Medulla oblongata (tissue), 1 donor: ENCODE measurements at regions not wholly inside any gene's neighbourhood (a gene's known extent, or its start where the extent isn't known, plus 50 kb on each side); places are given as distances from the start of the nearest gene placed in this dataset.
"Not testable (repeated sequence)": the region's sequence is repeated elsewhere in the genome, so short reads cannot be mapped to it uniquely, and the experiment has no call there.

Source experiments
- DNase-seq: peaks from one replicate; pipeline ENCODE4 v3.0.0-alpha.2; 2015; ENCODE audit errors: extremely low spot score

DNA sequence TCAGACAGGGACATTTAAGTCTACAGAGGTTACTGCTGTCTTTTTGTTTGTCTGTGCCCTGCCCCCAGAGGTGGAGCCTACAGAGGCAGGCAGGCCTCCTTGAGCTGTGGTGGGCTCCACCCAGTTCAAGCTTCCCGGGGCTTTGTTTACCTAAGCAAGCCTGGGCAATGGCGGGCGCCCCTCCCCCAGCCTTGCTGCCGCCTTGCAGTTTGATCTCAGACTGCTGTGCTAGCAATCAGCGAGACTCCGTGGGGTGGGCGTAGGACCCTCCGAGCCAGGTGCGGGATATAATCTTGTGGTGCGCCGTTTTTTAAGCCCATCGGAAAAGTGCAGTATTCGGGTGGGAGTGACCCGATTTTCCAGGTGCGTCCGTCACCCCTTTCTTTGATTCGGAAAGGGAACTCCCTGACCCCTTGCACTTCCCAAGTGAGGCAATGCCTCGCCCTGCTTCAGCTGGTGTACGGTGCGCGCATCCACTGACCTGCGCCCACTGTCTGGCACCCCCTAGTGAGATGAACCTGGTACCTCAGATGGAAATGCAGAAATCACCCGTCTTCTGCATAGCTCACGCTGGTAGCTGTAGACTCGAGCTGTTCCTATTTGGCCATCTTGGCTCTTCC lies 134.1 kb upstream of the KITLG start:
- not testable (repeated sequence) for DNase-seq

DNA sequence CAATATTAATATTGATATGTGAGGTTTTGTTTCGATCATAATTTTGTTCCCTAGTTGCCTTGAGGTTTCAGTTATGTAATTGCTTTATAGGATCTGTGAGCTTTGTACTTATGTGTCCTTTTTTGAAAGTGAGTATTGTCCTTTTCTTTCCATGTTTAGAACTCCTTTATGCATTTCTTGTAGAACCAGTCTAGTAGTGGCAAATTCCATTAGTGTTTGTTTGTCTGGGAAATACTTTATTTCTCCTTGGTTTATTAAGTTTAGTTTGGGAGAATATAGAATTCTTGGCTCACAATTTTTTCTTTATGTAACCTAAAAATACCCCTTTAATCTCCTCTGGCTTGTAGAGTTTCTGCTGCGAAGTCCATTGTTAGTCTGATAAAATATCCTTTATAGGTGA lies 127.5 kb upstream of the KITLG start:
- no peak for DNase-seq

DNA sequence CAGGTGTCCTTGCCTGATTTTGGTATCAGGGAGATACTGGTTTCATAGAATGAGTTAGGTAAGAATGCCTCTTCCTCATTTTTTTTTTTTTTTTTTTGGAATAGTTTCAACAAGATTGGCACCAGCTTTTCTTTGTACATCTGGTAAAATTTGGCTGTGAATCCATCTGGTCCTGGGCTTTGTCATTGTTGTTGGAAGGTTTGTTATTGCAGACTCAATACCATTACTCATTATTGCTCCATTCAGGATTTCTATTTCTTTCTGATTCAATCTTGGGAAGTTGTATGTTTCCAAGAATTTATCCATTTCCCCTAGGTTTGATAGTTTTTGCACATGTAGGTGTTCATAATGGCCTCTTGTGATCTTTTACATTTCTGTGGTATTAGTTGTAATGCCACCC lies 126.0 kb upstream of the KITLG start:
- no peak for DNase-seq

DNA sequence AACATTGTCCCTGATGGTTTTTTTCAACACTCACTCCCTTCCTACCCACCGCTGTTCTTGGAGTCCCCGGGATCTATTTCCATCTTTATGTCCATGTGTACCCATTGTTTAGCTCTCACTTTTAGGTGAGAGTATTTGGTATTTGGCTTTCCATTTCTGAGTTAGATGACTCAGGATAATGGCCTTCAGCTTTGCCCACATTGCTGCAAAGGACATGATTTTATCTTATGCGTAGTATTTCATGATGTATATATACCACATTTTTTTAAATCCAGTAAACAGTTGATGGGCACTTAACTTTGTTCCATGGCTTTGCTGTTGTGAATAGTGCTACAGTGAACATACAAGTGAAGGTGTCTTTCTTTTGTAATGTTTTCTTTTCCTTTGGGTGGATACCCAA lies 123.5 kb upstream of the KITLG start:
- no peak for DNase-seq

DNA sequence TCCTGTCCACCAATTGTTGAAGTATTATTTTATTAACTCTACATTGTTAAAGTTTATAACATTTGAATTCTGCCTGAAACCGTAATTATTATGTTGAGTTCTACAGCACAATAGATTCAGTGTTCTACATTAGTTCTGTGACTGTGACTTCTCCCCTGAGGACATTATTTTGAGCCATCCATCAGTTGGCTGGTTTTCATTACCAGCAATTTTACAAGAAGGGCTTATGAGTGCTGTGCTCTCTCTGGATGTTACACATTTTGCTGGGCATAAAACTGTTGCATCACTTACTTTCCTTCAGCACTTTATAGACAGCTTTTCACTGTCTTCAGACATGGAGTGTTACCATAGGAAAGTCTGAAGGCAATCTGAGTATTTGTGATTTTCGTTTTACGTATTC lies 118.2 kb upstream of the KITLG start:
- no peak for DNase-seq

DNA sequence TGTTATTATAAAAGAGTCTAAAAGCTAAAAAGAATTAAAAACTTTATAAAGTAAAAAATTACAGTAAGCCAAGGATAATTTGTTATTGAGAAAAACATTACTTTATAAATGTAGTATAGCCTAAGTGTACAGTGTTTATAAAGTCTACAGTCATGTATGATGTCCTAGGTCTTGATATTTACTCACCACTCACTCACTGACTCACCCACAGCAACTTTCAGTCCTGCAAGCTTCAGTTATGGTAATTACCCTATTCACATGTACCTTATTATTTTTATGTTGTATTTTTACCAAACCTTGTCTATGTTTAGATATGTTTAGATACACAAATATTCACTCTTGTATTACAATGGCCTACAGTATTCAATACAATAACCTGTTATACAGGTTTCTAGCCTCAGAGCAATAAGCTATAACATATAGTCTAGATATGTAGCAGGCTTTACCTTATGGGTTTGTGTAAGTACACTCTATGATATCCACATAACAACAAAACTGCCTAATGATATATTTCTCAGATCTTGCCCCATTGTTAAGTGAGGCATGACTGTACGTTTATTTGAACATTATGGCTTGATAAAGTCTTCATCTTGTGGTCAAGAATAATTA lies 113.7 kb upstream of the KITLG start:
- no peak for DNase-seq

DNA sequence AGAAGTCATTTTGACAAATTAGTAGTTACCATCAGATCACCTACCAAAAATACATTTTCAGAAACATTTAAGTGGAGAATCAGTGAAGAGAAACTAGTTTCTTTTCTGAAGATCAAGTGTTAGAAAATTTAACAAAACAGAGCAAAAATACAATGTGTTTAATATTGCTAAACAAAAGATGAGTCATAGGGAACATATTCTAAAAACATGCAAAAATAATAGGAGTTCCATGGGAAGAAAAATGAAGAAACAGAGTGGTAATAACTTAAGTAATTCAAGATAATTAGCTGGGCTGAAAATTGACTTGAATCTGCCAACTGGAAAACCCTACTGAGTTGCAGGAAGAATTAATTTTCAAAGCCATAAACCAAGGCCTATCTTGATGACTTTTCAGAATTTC lies 111.5 kb upstream of the KITLG start:
- DNase-seq = no peak

DNA sequence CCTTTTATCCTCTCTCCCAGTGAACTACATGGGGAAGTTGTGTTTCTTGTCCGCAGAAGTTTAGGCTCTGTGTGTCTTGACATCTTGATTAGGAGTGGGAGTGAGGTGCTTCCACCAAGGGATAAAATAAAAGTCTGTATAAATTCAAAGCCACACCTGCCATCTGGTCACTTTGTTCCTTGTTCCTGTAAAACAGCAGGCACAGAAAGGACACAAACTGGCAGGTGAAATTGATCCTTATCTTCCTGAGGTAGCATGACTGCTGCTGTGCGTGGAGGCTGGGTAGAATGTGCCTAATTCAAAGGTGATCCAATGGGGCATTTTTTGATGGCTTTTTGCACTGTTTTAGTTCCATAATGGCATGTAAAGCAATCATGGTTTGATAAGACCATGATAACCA lies 104.3 kb upstream of the KITLG start:
- DNase-seq = no peak

DNA sequence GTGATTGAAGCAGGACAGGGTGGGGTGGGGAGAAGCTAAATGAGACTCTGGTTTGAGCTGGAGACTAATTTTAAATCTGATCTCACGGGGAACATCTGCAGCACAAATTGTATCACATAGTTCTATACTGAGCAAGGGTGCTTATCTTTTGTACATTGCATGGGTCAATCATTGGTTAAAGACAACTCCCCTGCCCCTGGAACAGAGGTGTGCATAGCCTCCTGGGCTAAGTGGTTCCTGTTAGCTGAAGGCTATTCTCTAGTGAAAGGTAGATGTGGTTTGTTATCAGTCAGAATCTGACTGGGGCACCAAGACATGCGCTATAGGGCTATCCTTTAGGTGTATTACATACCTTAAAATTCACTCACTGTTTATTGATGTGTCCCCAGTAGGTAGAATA lies 103.9 kb upstream of the KITLG start:
- no peak for DNase-seq

DNA sequence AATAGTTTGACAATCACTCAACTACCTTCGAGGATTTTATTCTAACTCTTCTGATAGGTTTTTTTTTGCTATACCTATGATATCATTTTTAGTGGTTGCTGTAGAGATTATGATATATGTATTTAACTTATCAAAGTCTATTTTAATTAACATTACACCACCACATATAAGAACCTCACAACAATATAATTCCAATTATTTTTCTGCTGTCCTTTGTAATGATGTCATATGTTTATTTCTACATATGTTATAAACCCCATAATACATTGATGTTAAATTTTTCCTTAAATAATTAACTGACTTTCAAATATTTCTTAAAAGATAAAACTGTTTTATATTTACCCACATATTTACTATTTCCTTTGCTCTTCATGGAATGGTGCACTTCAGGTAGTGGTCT lies 103.4 kb upstream of the KITLG start:
- no peak for DNase-seq

DNA sequence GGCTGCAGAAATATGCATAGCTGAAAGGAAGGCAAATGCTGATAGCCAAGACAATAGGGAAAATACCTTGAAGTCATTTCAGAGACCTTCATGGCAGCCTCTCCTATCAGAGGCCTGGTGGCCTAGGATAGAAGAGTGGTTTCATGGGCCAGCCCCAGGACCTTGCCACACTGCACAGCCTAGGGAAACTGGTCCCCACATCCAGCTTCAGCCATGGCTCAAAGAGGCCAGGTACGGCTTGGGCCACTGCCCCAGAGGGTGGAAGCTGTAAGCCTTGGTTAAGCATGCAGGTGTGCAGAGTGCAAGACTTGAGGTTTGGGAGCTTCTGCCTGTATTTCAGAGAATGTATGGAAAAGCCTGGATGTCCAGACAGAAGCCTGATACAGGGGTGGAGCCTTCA lies 101.0 kb upstream of the KITLG start:
- no peak for DNase-seq

DNA sequence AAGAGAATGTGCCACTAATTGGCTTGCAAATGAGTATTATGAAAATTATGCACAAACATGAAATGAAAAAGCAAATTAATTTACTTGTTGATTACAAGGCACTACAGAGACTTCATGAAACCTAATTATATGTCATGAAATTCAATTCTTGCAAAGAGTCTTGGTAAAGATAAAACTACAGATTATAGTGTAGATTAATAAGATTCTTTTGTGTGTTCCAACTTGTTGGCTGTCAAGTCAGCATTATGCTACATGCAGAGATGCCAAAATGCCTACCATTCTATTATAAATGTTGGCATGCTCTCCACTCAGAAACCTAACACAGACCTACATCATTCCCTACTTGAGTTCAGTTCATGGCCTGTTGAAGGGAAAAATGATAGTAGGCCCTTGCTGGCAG lies 97.2 kb upstream of the KITLG start:
- no peak for DNase-seq

DNA sequence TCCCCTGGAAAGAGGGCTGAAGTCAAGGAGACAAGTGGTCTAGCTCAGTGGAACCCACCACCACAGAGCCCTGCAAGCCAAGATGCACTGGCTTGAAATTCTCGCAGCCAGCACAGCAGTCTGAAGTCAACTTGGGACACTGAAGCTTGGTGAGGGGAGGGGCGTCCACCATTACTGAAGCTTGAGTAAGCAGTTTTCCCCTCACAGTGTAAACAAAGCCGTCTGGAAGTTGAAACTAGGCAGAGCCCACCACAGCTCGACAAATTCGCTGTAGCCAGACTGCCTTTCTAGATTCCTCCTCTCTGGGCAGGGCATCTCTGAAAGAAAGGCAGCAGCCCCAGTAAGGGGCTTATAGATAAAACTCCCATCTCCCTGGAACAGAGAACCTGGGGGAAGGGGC lies 87.3 kb upstream of the KITLG start:
- DNase-seq = not testable (repeated sequence)

DNA sequence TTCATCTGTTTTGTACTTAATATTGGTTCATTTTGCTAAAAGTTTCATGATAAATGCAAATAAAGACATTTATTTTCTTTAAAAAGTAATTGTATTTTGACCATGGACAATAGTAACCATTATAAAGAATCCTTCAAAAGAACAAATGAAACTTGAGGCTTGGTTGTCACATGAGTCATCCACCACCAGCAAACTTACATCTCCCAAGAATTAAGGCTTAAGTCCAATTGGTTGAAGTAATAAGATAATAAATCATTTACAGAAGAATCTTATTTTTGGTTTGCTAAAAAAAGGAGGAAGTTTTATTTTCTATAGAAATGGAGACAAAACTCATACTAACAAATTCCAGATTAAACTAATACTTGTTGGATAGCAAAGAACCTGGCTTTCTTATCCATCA lies 84.8 kb upstream of the KITLG start:
- DNase-seq = no peak

DNA sequence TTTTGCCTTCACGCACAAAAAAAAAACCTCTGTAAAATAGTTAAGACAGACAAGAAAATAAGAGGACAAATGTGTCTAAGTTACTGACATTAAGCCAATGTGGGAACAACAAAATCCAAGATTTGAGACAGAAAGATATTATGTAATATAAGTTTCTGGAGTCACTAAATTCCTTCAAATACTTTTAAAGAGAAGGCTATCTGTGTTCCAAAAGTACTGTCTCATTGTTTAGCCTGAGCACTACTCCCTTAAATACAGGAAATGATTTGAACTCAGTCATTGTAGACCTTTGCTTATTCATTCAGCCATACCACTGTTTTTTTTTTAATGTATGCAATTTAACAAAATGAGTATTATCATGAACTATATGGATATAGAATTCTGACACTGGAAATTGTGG lies 82.7 kb upstream of the KITLG start:
- DNase-seq = no peak

DNA sequence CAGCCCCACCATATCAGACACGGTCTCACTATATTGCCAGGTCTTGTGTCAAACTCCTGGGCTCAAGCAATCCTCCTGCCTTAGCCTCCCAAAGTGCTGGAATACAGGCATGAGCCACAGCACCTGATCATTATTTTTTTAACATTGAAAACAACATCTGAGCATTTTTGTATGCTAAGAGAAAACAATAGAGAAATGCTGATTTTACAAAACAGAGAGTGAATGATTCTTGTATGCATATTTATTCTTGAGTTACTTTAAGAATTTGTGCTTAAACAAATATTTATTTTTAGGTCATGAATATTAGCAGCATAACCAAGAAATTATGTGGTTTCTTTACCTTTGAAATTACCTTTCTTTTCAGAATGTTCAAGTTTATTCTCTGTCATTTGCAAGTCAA lies 81.8 kb upstream of the KITLG start:
- no peak for DNase-seq

DNA sequence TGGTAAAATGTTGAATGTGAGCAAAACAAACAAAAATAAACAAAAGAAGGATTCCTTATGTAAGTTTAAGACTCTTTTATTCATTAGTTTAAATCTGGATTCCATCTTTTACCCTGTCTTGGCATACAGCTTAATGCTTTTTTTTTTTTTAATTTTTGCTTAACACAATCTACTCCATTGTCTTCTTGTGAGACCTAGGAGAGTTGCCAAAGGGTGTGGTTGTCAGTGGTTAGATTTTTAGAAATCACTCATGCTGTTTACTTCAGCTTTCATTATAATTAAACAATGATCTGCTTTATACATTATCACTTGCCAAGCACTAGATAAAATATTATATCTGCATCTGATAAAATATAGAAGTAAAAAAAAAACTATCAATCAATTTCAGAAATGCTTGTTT lies 77.7 kb upstream of the KITLG start:
- DNase-seq = no peak

DNA sequence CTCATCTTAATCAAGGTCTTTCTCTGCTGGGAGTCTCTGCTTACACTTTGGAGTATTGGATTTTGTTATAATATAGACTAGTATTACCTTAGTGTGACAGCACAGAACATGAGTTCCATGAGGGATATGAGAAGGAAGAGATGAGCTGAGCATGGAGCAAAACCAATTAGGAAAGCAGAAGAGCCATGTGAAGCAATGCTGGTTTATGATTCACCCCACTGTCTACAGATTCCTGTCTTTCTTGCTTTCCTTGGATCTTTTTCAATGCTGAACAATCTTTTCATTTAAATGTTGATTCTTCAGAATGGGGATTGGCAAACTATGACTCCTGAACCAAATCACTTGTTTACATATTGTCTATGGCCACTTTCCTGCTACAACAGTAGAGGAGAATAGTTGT lies 70.4 kb upstream of the KITLG start:
- no peak for DNase-seq

DNA sequence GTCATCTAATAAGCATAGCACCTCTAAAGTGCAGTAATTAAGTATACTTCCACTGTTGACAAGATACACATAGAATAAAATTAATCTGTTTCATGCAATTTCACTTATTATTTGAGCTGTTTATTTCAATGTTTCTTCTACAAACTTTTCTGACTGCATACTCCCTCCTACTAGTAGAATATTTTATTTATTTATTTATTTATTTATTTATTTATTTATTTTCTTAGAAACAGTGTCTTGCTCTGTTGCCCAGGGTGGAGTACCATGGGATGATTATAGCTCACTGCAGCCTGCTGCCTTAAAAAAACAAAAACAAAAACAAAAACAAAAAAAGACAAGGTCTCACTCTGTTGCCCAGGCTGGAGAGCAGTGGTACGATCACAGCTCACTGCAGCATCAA lies 68.4 kb upstream of the KITLG start:
- no peak for DNase-seq

DNA sequence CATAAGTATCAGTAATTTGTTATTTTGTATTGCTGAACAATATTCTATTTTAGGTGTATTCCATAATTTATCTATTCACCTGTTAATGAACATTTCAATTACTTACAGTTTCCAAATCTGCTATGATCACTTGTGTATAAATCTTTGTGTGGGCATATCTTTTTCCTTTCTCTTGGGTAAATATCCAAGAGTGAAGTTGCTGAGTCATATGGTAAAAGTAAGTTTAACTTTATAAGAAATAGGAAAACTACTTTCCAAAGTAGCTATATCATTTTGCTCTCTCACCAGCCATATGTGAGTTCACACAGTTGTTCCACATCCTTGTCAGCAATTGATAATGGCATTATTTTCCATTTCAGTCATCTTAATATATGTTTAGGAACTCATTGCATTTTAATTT lies 66.6 kb upstream of the KITLG start:
- no peak for DNase-seq

DNA sequence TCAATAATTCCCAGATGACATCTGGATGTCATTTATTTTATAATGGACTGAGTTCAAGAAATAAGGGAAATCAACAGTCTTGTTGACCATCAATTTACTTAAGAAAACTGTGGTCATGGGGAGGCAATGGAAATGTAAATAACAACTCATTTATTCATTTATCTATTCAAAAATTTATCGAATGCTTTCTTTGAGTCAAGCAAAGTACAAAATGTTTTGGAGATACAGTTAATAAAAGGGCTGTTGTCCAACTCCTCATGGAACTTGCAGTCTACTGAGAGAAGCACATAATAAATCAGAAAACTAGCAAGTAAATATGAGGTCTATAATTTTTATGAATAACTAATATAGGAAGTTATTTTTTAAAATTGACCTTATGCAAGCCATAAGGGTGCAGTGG lies 65.5 kb upstream of the KITLG start:
- DNase-seq = no peak

DNA sequence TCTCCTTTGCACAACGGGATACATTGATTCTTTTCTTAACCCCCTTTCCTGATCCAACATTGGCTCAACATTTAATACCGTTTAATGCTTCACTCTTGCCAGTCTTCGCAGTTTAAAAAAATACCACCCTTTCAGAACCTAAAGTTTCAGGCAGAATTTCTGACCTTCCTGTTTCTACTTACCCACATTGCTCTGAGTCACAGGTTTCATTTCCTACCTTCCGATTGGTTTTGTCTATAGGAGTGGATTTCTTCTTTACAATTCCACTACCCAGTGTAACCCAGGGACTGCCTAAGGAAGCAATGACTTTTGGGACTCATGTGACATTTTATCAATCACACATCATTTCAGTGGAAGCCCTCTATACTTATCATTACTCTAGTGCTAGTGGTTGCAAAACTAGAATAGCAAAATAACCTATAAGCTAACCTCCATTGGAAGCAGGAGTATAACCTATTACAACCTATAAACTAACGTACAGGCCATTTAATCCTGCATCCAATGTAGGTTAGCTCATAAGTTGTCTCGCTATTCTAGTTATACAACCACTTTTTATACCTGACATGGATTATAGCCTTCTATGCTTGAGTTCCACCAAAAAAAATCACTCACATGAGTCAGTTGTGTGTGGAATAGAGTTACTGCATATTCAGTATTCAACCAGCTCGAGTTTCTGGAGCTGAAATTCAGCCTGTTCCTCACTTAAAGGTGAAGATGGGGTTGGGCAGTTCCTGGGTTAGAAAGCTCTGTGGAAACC lies 64.9 kb upstream of the KITLG start:
- no peak for DNase-seq

DNA sequence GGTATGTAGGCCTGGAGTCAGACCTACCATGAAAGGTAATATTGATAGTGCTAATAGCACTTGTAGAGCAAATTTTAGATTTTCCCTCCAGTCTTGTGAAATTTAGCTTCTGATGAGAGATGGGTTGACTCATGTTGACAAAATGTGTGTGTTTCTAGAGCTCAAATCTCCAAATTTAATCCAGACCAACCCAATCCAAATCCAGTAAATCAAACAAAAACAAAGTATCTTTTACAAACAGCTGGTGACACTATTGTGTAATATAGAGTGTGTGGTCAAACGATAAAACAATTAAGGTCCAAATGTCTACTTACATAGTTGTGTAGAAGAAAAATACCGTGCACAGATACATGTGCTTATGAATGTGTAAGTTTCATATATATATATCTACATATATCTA lies 63.4 kb upstream of the KITLG start:
- DNase-seq = no peak
